ENCODE measurements at regions not wholly inside any gene's neighbourhood (a gene's known extent, or its start where the extent isn't known, plus 50 kb on each side); places are given as distances from the start of the nearest gene placed in this dataset.

DNA sequence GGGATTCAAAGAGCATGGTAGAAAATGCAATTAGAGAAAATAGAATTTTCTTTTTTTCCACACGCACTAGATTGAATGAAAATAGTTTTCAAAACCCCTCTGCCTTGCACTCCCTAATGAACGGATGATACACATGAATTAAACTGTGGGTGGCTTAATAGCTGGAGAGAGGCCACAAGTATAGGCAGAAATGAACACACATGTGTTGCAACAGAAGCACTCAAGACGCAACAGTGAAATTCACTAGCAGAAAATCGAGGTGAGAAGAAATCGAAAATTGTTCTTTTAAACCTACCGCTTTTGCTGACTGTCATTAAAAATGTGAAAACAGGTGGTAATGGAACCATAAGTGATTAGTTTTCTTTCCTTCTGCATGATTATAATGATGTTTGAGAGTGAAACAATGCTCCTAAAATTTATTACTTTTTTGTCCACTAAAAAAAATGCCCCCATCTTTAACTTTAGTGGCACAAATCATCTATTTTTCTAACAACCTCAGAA is 59.3 kb upstream of the GPCPD1 start:
- Histone ChIP-seq H3K27ac (ENCODE audit: low read length) (no peak overlapping the region), H3K4me2 (ENCODE audit: low read length) (no peak overlapping the region), H3K9me2 (replicated peaks; ENCODE audit: low read length) (no peaks in the 10 kb centered on the region), H2AFZ (ENCODE audit: low read length) (no peak overlapping the region), H4K20me1 (ENCODE audit: low read length) (no peaks in the 10 kb centered on the region), H3K4me1 (ENCODE audit: insufficient read depth, low read length) (peaks cover 19% of the 10 kb centered on the region), H3K36me3 (ENCODE audit: low read depth, low read length) (no peaks in the 10 kb centered on the region), H3K9me3 (ENCODE audit: low read length) (no peaks in the 10 kb centered on the region), H3K4me3 (ENCODE audit: low read length) (no peak overlapping the region), H3K79me2 (ENCODE audit: low read length) (no peaks in the 10 kb centered on the region), H3F3A (ENCODE audit: low read length, unreplicated experiment) (peaks cover 9% of the 10 kb centered on the region), H3K9ac (ENCODE audit: low read length) (no peak overlapping the region), H3K27me3 (ENCODE audit: low read length) (no peaks in the 10 kb centered on the region)
- intact Hi-C loops (cut with micrococcal nuclease), result no loop called here
- DNase-seq, result no peak
- no TSS peak for BruUV-seq (replicated peaks)
- no peak for ATAC-seq
- ChIA-PET CTCF (no interaction called here), POLR2A (ENCODE audit: unreplicated experiment) (no interaction called here)
- TF ChIP-seq, protein P1, sequence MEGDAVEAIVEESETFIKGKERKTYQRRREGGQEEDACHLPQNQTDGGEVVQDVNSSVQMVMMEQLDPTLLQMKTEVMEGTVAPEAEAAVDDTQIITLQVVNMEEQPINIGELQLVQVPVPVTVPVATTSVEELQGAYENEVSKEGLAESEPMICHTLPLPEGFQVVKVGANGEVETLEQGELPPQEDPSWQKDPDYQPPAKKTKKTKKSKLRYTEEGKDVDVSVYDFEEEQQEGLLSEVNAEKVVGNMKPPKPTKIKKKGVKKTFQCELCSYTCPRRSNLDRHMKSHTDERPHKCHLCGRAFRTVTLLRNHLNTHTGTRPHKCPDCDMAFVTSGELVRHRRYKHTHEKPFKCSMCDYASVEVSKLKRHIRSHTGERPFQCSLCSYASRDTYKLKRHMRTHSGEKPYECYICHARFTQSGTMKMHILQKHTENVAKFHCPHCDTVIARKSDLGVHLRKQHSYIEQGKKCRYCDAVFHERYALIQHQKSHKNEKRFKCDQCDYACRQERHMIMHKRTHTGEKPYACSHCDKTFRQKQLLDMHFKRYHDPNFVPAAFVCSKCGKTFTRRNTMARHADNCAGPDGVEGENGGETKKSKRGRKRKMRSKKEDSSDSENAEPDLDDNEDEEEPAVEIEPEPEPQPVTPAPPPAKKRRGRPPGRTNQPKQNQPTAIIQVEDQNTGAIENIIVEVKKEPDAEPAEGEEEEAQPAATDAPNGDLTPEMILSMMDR (conservative IDR thresholded peaks at IDR 0.05; ENCODE audit: low read depth, low read length), result no peak
- TF ChIP-seq EZH2phosphoT487 (IDR thresholded peaks at IDR 0.05; ENCODE audit: borderline replicate concordance, low read length) (no peak), EZH2 (IDR thresholded peaks at IDR 0.05; ENCODE audit: low read length, unreplicated experiment) (no peak)

DNA sequence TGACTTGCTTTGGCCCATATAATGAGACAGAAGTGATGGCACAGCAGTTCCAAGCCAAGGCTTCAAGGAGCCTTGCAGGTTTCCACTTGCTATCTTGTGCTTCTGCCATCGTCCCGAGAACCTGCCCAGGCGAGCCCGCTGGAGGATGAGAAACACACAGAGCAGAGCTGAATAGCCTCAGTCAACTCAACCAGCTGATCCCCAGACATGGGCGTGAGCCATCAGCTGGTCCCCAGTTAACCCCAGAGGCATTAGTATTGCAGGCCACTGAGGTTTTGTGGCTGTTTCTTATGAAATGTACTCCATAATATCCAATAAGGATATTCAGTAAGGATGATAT is 57.7 kb upstream of the GPCPD1 start:
- ATAC-seq (no peak), DNase-seq (no peak)
- Histone ChIP-seq H4K20me1 (ENCODE audit: low read length) (no peaks in the 10 kb centered on the region), H3K27ac (ENCODE audit: low read length) (no peak overlapping the region), H3K9me2 (replicated peaks; ENCODE audit: low read length) (no peaks in the 10 kb centered on the region), H3K4me1 (ENCODE audit: insufficient read depth, low read length) (peaks cover 5% of the 10 kb centered on the region), H3K79me2 (ENCODE audit: low read length) (no peaks in the 10 kb centered on the region), H3K9ac (ENCODE audit: low read length) (no peak overlapping the region), H3K4me3 (ENCODE audit: low read length) (no peak overlapping the region), H2AFZ (ENCODE audit: low read length) (no peak overlapping the region), H3K4me2 (ENCODE audit: low read length) (no peak overlapping the region), H3K9me3 (ENCODE audit: low read length) (no peaks in the 10 kb centered on the region), H3F3A (ENCODE audit: low read length, unreplicated experiment) (no peaks in the 10 kb centered on the region), H3K27me3 (ENCODE audit: low read length) (no peaks in the 10 kb centered on the region), H3K36me3 (ENCODE audit: low read depth, low read length) (no peaks in the 10 kb centered on the region)
- TF ChIP-seq EZH2phosphoT487 (IDR thresholded peaks at IDR 0.05; ENCODE audit: borderline replicate concordance, low read length) (no peak), EZH2 (IDR thresholded peaks at IDR 0.05; ENCODE audit: low read length, unreplicated experiment) (no peak)
- TF ChIP-seq, protein P1 (conservative IDR thresholded peaks at IDR 0.05; ENCODE audit: low read depth, low read length), result no peak
- POLR2A ChIA-PET (ENCODE audit: unreplicated experiment), result no interaction called here
- CTCF ChIA-PET, result no interaction called here
- no TSS peak for BruUV-seq (replicated peaks)
- intact Hi-C loops (cut with micrococcal nuclease), result no loop called here

DNA sequence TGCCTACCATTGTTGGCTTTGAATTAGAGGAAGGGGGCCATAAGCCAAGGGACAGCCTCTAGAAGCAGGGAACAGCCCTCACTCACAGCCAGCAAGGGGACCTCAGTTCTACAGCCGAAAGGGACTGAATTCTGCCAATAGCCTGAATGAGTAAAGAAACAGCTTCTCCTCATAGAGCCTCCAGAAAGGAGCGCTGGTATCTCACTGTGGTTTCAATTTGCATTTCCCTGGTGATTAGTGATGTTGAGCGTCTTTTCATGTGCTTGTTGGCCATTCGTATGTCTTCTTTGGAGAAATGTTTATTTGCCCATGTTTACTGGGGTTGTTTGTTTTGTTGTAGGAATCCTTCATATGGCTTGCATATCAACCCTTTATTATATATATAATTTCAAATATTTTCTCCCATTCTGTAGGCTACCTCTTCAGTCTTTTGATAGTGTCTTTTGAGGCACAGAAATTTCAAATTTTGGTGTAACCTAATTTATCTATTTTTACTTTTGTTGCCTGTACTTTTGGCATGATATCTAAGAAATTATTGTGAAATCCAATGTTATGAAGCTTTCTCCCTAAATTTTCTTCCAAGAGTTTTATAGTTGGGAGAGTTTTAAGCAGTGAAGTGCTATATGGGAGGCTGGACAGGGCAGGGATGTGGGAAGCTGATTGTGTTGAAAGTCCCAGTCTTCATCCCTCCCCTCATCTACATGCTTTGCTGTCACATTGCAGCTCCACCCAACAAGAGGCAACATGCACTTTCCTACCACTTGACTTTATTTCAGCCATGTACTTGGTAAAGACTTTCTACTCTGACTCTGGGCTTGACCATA is 57.1 kb upstream of the GPCPD1 start:
- H3K9me2 ChIP-seq (replicated peaks; ENCODE audit: low read length), result no peaks in the 10 kb centered on the region
- H3K4me2 ChIP-seq (ENCODE audit: low read length), result no peak overlapping the region
- intact Hi-C loops (cut with micrococcal nuclease), result no loop called here
- ChIA-PET CTCF (no interaction called here), POLR2A (ENCODE audit: unreplicated experiment) (no interaction called here)
- H3K27me3 ChIP-seq (ENCODE audit: low read length), result no peaks in the 10 kb centered on the region
- no peaks in the 10 kb centered on the region for H3K36me3 ChIP-seq (ENCODE audit: low read depth, low read length)
- DNase-seq (no peak), ATAC-seq (no peak)
- no TSS peak for BruUV-seq (replicated peaks)
- no peaks in the 10 kb centered on the region for H3K79me2 ChIP-seq (ENCODE audit: low read length)
- H3K27ac ChIP-seq (ENCODE audit: low read length), result no peak overlapping the region
- H3K9me3 ChIP-seq (ENCODE audit: low read length), result no peaks in the 10 kb centered on the region
- no peak for TF ChIP-seq EZH2 (IDR thresholded peaks at IDR 0.05; ENCODE audit: low read length, unreplicated experiment)
- TF ChIP-seq EZH2phosphoT487 (IDR thresholded peaks at IDR 0.05; ENCODE audit: borderline replicate concordance, low read length), result no peak
- TF ChIP-seq, protein P1 (conservative IDR thresholded peaks at IDR 0.05; ENCODE audit: low read depth, low read length), result no peak
- no peaks in the 10 kb centered on the region for H3F3A ChIP-seq (ENCODE audit: low read length, unreplicated experiment)
- H3K4me3 ChIP-seq (ENCODE audit: low read length), result no peak overlapping the region
- H3K4me1 ChIP-seq (ENCODE audit: insufficient read depth, low read length), result no peaks in the 10 kb centered on the region
- H2AFZ ChIP-seq (ENCODE audit: low read length), result no peak overlapping the region
- H3K9ac ChIP-seq (ENCODE audit: low read length), result no peak overlapping the region
- H4K20me1 ChIP-seq (ENCODE audit: low read length), result no peaks in the 10 kb centered on the region

All from PC-3 (cell line).